ENCODE measurements at regions not wholly inside any gene's neighbourhood (a gene's known extent, or its start where the extent isn't known, plus 50 kb on each side); places are given as distances from the start of the nearest gene placed in this dataset.
"Not testable (repeated sequence)": the region's sequence is repeated elsewhere in the genome, so short reads cannot be mapped to it uniquely, and the experiment has no call there.

DNA sequence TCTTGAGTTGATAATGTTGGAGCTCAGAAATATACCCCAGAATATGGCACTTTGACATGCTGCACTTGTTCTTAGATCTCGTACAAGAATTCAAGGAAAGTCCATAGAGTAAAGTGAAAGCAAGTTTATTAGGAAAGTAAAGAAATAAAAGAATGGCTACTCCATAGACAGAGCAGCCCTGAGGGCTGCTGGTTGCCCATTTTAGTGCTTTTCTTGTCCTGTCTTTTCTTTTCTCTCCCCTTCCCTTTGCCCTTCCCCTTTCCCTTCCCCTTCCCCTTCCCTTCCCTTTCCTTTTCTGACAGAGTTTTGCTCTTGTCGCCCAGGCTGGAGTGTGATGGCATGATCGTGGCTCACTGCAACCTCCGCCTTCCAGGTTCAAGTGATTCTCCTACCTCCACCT is 283.4 kb upstream of the SEMA6A start:
- DNase-seq = not testable (repeated sequence)

DNA sequence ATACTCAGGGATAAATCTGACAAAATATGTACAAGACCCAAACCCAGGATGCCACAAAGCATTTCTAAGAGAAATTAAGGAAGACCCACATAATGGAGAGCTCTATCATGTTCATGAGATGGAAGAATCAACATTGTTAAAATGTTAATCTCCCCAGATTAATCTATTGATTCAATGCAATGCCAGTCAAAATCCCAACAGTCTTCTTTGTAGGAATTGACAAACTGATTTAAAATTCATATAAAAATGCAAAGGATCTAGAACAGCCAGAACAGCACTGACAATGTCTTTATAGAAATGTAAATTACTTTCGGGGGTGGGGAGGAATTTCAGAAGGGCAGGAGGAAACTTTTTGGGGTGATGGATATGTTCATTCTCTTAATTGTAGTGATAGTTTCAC is 281.6 kb upstream of the SEMA6A start:
- DNase-seq = no peak

DNA sequence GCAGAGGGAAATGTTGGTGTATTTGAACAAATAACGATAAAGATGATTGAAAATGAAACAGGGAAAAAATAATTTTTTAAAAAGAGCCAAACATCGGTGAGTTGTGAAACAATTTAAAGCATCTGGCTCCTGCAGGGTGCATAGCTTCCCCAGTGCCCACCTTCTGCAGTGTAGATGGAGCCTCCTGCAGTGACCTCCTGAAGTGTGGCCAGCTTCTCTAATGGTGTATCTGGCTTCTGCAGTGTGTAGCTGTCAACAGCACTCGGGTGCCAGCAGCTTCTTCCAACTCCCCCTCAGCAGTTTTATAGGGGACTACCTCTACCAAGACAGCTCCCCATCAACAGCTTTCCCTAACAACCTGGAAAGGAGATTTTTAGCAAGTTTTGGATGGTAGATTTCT is 279.4 kb upstream of the SEMA6A start:
- no peak for DNase-seq

DNA sequence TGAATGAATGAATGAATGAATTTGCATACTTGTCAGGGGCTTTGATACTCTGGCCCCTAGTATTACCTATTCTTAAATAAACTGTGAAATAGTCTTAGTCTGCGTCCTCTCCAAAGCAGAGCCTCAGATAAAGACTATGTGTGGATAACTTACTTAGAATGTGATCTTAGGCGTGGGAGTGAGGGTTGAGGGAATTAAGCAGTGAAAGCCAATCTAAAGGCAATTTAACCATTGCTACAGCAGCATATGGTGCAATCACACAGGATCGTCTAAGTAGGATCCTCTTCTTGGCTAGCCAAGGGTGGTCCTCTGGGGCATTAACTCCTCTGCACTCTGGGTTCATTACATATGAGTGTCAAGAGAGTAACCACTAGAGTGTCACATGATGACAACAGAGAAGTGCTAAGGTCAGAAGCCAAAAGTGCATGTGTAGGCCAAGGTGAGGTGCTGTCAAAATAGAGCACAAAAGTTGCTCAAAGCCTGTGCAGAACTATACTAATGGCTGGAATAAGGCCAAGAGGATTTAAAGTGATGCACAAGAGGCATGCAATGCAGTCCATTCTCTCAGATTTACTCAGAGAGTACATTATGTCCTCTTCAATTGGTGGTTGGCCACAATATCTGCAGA is 274.4 kb upstream of the SEMA6A start:
- no peak for DNase-seq

DNA sequence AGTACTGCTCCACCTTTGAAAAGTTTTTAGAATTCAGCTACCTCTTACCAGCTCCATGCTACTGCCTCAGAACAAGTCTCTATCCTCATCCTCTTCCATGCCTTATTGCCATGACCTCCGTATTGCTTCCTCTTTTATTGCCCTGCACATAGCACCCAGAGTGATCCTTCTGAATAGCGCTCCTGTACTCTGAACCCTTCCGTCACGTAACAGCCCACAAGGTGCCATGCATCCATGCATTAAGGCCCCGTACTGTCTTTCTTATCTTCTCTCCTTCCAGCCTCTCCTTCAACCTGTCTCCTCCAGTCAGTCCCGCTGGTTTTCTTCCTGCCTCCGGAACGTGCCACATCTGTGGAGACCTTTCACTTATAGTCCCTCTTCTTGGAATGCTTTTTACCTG is 273.3 kb upstream of the SEMA6A start:
- no peak for DNase-seq

DNA sequence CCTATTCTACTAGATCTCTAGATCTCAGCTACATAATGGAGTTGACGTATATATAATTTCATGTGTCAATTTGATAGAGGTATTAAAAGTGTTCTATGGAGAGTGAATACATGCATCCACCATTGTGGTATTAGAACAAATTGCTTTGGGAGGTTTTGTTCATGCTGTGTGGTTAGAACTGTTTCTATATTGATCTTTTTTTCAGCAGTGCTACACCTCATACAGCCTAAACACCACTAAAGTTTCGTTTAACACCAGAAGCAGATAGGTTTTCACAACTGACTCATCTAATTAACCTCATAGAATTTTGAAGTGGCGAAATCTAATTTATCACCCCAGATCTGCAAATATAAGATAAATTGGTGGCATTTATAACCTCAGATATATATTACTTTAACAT is 269.4 kb upstream of the SEMA6A start:
- DNase-seq = no peak

DNA sequence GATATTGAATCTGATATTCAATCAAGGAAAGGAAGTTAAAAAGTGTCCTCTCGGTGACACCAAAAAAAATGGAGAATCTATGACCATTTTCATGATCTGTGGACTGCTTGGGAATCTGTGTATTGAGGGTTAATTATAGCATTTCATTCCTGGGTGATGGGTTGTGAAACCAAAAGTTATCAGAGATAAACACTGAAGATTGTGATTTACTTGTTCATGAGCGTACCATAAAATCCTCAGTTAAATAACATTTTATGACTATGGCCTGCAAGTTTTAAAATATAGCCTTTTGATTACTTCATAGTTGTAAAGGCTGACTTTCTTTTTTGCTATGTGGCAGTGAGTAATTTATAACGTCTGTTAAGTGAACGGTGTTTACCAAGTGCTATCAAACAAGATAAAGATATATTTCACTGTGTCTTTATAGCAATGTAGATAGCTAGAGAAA is 267.9 kb upstream of the SEMA6A start:
- DNase-seq = no peak

DNA sequence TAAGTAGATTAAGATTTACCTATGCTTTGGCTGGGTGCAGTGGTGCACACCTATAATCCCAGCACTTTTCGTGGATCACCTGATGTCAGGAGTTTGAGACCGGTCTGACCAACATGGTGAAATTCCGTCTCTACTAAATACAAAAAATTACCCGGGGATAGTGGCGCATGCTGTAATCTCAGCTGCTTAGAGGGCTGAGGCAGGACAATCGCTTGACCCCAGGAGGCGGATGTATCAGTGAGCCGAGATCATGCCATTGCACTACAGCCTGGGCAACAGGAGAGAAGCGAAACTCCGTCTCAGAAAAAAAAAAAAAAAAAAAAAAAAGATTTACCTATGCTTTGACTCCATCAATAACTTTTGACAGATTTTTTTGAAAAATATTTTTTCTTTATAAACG is 267.1 kb upstream of the SEMA6A start:
- no peak for DNase-seq

DNA sequence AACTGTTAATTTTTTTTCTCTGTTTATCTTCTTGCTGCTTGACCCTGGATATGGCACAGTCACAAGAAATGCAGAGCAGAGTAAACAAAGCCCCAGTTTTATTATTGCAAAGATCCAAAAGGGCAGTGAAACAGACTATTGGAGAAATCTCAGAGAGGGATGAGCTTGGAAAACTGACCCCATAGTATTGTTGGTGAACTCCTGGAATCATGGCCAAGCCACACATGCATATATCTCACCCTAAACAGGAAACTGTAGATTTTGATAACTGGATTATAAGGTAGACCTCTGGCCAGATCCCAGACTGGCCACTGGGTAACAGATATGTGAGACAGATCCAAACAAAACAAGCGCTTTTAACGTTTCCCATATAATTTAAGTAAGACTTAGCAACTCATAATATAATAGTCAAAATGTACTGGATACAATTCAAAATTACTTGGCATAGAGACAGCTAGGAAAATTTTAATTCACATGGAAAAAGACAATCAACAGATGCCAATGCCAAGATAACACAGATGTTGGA is 263.5 kb upstream of the SEMA6A start:
- no peak for DNase-seq

DNA sequence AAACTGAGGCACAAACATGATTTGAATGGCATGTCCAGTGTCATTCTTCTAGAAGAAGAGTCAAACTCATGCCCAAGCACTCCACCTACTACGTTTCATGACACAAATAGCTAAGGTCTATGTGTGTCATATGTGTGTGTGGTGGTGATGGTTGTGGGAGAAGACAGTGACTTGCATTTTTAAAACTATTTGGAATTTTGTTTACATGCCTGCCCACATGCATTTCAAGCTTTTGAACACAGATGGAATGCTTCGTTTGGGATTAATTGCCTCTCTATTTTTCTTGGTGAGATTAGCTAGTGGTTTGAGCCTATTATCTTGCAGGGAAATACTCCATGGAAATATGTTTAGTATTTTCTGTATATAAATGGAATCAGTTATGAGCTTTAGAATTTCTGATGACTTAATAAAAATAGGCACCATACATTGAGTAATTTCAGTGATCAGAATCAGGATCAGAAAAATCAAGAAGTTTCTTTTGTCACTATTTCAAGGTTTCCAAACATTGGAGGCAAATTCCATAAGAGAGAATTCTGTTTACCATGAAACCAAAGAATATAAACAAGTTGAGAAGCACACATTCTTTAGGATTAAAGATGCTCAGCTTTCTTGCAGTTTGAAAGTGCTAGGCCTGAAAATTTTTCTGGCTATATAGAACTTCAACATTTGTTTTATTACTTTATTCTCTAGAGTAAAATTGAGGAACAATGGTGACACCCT is 260.3 kb upstream of the SEMA6A start:
- no peak for DNase-seq

DNA sequence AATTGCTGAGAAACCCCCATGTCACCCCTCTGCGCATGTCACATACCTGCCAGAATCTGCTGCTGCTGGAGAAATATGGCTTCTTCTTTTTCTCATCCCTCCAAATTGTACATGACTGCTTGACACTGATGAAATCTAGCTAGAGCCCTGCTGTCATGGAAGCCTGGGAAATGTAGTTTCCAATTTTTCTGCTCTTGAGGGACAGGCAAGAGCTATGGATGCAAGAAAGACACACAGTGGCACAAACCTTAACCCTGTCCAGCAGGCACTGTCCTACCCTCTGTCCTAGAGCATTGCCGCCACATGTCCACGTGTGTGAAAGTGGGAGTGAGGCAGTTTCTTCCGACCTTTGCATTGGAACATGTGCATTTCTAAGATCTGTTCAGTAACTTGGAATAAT is 255.5 kb upstream of the SEMA6A start:
- DNase-seq = no peak

DNA sequence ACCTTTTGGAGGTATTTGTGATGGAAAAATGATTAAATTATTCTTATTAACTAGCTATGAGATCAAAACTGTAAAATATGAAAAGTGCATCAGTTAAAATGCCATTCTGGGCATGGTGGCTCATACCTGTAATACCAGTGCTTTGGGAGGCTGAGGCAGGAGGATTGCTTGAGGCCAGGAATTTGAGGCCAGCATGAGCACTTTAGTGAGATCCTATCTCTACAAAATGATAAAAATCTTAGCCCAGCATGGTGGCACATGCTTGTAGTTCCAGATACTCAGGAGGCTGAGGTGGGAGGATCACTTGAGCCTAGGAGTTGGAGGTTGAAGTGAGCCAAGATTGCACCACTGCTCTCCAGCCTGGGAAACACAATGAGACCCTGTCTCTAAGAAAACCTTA is 252.5 kb upstream of the SEMA6A start:
- no peak for DNase-seq

DNA sequence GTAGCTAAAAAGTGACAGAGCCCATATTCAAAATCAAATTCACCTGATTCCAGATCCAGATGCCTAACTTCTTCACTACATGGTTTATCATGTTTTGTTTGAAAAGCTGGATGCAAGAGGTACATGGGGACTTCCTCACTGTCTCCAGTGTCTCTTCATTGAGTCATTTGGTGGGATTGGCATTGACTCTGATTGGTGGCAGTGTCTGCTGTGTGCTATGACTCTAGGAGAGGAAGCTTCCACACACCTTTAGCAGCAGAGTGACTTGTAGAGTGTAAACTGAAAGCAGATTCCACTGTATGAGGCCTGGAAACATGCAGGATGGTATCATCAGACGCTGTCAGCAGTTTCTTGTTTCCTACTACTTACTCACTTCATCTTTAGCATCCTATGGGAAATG is 250.9 kb upstream of the SEMA6A start:
- DNase-seq = no peak

DNA sequence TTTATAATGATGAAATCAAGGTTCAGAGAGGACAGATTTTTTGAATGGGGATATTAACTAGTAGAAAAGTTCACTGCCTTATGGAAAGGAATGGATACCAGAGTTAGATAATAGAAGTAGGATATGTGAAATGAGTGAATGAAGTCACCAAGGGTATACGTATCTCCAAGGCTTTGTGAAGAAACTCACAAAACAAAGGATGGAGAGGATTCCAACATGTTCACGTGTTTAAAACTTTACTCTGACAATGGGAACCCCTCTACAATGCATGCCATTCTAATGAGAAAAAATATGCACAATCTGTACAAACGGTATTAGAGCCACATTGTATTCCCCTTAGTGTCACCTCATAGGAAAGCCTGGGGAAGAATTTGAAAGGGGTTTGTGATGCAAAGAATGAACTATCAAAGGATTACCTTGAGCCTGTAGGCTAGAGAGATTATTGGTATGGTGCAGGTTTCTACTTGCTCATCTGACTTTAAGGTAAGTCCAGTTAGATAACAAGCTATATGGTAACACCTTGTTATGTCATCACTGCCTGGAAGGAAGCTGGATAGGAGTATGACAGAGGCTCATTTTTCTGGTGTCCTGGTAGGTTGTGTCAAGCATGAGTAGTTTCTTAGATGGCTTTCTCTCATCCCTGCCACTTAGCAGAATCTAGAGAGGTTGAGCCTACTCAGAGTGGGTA is 250.3 kb upstream of the SEMA6A start:
- DNase-seq = no peak

DNA sequence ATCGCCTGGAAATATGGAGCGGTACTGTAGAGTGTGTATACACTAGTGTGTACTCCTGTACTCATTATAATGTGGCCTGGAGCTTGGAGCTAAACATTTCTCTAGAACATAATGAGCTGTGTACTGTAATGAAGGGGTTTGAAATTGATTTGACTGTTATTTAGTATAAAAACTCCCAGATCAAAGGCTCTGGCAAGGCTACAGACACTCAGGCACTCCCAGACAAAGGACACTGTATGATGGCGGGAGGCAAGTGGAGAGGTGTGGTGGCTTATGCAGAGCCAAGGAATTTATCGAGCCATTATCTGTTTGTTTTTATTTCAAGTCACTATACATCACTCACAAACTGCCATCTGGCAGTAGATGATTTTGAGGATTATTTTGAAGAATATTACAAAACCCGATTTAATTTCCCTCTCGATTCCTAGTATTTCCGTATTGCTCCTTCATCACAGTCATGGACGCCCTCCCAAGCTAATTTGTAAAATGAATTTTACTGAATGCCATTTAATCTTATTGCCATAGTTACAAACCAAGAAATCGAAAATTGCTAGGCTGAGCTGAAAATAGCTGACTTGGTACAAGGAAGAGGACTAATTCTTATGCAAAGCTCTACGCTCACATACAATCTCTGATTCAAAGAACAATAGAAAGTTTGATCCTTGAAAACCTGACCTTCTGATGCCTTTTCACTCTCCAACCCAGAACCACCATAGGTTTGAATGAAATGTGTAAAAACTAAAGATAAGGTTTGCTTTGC is 240.2 kb upstream of the SEMA6A start:
- DNase-seq = no peak

DNA sequence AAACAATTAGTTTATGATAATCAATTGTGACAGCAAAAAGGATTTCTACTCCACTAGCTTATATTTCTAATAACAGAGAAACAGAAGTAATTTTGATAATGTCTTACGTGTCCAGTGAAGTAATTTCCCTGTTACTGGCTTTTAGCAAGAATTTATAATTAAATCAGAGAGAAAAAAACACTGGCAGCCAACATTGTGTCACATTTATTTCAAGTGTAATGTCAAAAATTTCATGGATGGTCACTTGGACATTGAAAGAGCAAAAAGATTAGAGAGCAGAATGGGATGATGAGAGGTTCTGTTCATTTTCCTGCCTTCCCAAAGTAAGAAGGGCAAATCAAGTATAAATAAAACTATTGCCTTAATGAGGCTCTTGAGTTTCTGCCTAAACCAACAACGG is 239.3 kb upstream of the SEMA6A start:
- DNase-seq = no peak

DNA sequence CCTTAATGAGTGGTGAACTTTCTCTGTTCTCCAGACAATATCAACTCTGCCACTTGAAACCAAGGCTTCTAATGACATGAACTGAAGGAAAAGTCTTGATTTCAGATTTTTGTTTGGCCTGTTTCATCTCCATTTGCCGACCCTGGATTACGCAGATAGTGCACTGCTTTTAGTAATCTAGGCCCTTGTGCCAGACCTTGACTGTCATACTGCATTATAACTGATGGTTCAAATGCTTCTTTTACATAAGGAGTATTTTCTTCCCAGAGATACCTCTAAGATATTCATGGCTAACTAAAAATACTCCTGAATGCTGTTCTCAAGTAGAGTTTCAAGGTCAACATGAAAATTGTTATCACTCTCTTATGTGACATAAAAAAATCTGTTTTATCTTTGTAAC is 238.7 kb upstream of the SEMA6A start:
- no peak for DNase-seq

DNA sequence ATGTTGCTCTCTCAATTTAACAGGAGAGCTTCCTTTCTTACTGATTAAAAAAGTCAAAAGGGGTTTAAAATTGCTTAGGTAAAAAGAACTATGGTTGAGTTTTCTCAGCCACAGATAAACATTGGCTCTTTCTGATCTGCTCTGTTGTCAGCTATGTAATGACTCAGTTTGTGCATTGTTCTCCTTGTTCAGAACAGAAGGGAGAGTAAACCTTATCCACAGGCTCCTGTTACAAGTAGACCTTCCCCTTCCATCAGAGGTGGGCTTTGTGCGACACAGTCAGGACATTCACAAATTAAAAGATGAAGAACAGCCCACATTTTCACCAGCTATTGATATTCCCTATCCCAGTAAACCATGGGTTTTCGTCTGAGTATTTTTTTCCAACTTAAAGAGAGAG is 236.3 kb upstream of the SEMA6A start:
- no peak for DNase-seq

DNA sequence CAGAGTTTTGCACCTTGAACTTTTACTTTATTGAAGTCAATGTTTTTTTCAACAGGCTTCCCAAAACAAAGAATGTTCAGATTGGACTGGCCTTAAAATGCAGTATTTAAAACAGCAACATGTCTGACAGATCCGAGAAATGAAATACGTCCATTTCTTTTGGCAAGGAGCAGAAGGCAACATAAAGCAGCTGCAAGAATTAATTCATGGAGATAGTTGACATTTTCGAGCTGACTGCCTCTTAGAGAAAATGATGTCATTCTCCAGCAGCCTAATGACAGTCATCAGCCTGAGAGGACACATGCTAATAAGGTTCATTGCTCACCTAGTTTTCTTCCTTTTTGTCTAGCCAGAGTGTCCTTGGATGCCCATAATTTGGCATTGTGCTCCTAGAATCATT is 232.2 kb upstream of the SEMA6A start:
- no peak for DNase-seq

DNA sequence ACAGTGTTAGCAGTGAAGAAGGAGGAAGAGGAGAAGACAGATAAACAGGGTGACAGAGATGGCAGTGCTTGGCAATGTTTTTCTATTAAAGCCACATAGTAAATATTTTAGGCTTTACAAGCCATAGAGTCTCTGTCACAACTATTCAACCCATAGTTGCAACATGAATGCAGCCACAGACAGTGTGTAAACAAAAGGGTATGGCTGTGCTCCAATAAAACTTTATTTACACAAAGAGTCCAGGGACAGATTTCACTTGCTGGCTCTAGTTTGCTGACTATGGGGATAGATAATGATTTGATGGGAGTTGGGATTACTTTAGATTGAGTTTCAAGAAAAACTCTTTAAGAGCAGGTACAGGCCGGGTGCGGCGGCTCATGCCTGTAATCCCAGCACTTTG is 224.8 kb upstream of the SEMA6A start:
- DNase-seq = no peak

DNA sequence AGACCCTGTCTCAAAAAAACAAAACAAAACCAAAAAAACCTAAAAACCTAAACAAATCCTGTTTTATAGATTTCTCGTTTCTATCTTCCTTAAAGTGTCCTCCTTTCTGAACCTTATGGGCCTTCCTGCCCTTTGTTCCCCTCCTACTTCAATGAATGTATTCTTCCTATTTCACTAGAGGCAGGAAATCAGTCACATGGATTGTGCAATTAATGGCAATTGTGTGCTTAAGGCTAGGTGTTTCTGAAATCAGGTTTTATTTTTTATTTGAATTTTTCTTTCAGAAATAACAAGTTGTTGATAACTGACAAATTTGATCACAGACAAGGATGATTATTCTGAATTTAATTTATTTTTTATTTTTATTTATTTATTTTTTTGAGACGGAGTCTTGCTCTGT is 220.6 kb upstream of the SEMA6A start:
- no peak for DNase-seq

DNA sequence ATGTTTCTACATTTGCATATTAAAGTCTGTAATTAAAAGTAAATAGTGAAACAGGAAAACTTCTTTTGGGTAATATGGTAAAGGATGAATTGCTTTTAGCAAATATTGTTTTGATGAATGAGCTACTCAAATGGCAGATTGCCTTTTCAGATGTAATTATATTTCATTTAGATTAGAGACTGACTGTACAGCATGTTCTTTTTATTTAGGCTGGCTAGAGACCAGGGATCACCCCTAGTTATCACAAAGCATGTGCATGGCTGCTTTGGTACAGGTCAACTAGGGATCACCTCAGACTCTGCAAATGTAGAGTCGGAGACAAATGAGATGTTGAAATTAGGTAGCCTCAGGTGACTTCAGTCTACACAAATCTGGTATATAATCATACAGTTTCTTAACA is 214.9 kb upstream of the SEMA6A start:
- no peak for DNase-seq

DNA sequence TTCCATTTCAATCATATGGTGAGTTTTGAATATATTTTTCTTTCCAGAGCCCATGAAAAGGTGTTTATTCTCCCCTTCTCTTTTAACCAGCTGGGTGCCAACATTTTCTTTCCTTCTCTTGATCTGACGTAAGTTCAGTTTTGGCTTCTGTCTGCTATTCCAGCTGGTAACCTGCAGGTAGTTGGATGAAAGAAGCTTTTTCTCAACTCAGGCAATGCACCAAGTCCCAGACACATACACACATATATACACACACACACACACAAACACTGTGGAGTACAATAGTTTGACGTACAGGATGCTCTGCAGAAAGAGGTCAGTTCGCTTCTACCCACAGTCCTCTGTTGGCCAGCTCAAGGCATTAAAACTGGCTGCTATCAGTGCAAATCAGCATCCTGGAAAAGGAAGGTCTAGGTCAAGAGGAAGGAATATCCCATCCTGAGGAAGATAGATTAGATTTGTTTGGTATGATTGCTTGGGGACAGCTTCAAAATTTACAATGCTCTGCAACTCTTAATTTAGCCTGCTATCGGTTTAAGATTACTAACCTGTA is 214.3 kb upstream of the SEMA6A start:
- no peak for DNase-seq
